Astrocyte of the cerebellum (primary cell): ENCODE measurements at regions not wholly inside any gene's neighbourhood (a gene's known extent, or its start where the extent isn't known, plus 50 kb on each side); places are given as distances from the start of the nearest gene placed in this dataset.

Experiments
- DNase-seq: peaks from one replicate; pipeline ENCODE4 v3.0.0-alpha.2; 2011; ENCODE audit warnings: low read depth
- H3K4me3 ChIP-seq: 2 replicates; pipeline ENCODE4 v1.5.1; 2011; ENCODE audit warnings: mild to moderate bottlenecking, low read depth, low read length, moderate library complexity
- CTCF ChIP-seq: IDR thresholded peaks from 2 replicates; pipeline ENCODE4 v1.5.1; 2012; ENCODE audit warnings: low read length, low read depth, moderate library complexity, mild to moderate bottlenecking; ENCODE audit errors: missing control alignments
- in situ Hi-C: cut with HindIII; loops from 2 replicates; pipeline ENCODE4 v1.10.0; 2017; ENCODE audit warnings: low sequenced_read_pairs

GRCh38 chr5:173507171-173507570 lies 109.3 kb downstream of the BOD1 start:
- in situ Hi-C loops = no loop called here
- H3K4me3 ChIP-seq = no peak overlapping the region
- no peak for DNase-seq
- TF ChIP-seq CTCF = no peak

- TF ChIP-seq CTCF = no peak
- H3K4me3 ChIP-seq = no peak overlapping the region
- in situ Hi-C loops = no loop called here
- no peak for DNase-seq
These were observed 110.8 kb downstream of the BOD1 start for GRCh38 chr5:173505634-173506033.

GRCh38 chr5:173501922-173502321 lies 114.5 kb downstream of the BOD1 start:
- no peak for DNase-seq
- no peak overlapping the region for H3K4me3 ChIP-seq

GRCh38 chr5:173501271-173501670 lies 115.2 kb downstream of the BOD1 start:
- no peak for DNase-seq
- TF ChIP-seq CTCF = no peak
- no peak overlapping the region for H3K4me3 ChIP-seq
- in situ Hi-C loops = no loop called here

More at GRCh38 chr5:173501922-173502321, 114.5 kb downstream of the BOD1 start:
- in situ Hi-C loops = no loop called here
- no peak for TF ChIP-seq CTCF

- DNase-seq = no peak
- no peak for TF ChIP-seq CTCF
- in situ Hi-C loops = no loop called here
- no peak overlapping the region for H3K4me3 ChIP-seq
These were observed 116.3 kb downstream of the BOD1 start for GRCh38 chr5:173500213-173500560.

- no peak overlapping the region for H3K4me3 ChIP-seq
- TF ChIP-seq CTCF = no peak
- no peak for DNase-seq
- in situ Hi-C loops = loop anchor here (5.0 kb wide), 1 partner anchor 103 kb away; no protein-coding TSS in a partner anchor
These were observed 116.8 kb downstream of the BOD1 start for GRCh38 chr5:173499471-173500212.
